Fibroblast of lung (primary cell): ENCODE measurements at regions not wholly inside any gene's neighbourhood (a gene's known extent, or its start where the extent isn't known, plus 50 kb on each side); places are given as distances from the start of the nearest gene placed in this dataset.

ENCODE experiments used
- DNase-seq, 2 donors: peaks; one replicate each; pipeline versions ENCODE4 v3.0.0 to v3.0.0-alpha.2; 2010; ENCODE audit warnings: low read depth in 2 of 2
- H2AFZ ChIP-seq: 2 replicates; pipeline ENCODE4 v1.5.1; 2012; ENCODE audit warnings: low read length, control low read depth, inconsistent platforms
- H3K27ac ChIP-seq: 2 replicates; pipeline ENCODE4 v1.5.1; 2011; ENCODE audit warnings: low read length, control low read depth; ENCODE audit not compliant: insufficient read depth
- H3K27me3 ChIP-seq: 2 replicates; pipeline ENCODE4 v1.5.1; 2011; ENCODE audit warnings: mild to moderate bottlenecking, low read length; ENCODE audit not compliant: control insufficient read depth, insufficient read depth
- H3K36me3 ChIP-seq: 2 replicates; pipeline ENCODE4 v1.5.1; 2011; ENCODE audit warnings: low read length; ENCODE audit not compliant: control insufficient read depth, insufficient read depth
- H3K4me1 ChIP-seq: 2 replicates; pipeline ENCODE4 v1.5.1; 2011; ENCODE audit warnings: low read length; ENCODE audit not compliant: control insufficient read depth, insufficient read depth; ENCODE audit errors: extremely low read depth
- H3K4me2 ChIP-seq: 2 replicates; pipeline ENCODE4 v1.5.1; 2011; ENCODE audit warnings: low read length, control low read depth; ENCODE audit not compliant: insufficient read depth; ENCODE audit errors: extremely low read depth
- H3K4me3 ChIP-seq, 4 experiments: fragments of 200-600 bp in 1 of 4; sonication (generic) in 1 of 4; replicated peaks in 1 of 4; 2 replicates each; pipeline ENCODE4 v1.5.1; 2011 to 2016; ENCODE audit warnings: low read length in 4 of 4, low read depth in 3 of 4, mild to moderate bottlenecking in 3 of 4, control low read depth in 2 of 4, inconsistent platforms in 1 of 4, mixed read lengths in 1 of 4; ENCODE audit not compliant: insufficient read depth in 1 of 4; ENCODE audit errors: control extremely low read depth in 1 of 4
- H3K79me2 ChIP-seq: 2 replicates; pipeline ENCODE4 v1.5.1; 2012; ENCODE audit warnings: mild to moderate bottlenecking, low read length, inconsistent platforms; ENCODE audit not compliant: control insufficient read depth, insufficient read depth
- H3K9ac ChIP-seq: 2 replicates; pipeline ENCODE4 v1.5.1; 2011; ENCODE audit warnings: mild to moderate bottlenecking, low read length, control low read depth; ENCODE audit not compliant: insufficient read depth
- H3K9me3 ChIP-seq: 2 replicates; pipeline ENCODE4 v1.5.1; 2012; ENCODE audit warnings: low read depth, low read length; ENCODE audit not compliant: control insufficient read depth, insufficient read depth
- H4K20me1 ChIP-seq: 2 replicates; pipeline ENCODE4 v1.5.1; 2011; ENCODE audit warnings: low read length; ENCODE audit not compliant: control insufficient read depth, insufficient read depth; ENCODE audit errors: extremely low read depth
- EZH2 ChIP-seq: IDR thresholded peaks from 2 replicates; pipeline ENCODE4 v1.5.1; 2012; ENCODE audit warnings: low read length, control low read depth, mild to moderate bottlenecking; ENCODE audit errors: missing control alignments
- TF ChIP-seq, protein P1 (sequence below), 2 donors: IDR thresholded peaks in 1 of 2; conservative IDR thresholded peaks in 1 of 2; 1 replicate in 1 of 2; 2 replicates in 1 of 2; pipeline ENCODE4 v1.5.1; 2011 to 2012; ENCODE audit warnings: low read length in 2 of 2, control low read depth in 1 of 2, inconsistent platforms in 1 of 2, low read depth in 1 of 2, mild to moderate bottlenecking in 1 of 2

DNA sequence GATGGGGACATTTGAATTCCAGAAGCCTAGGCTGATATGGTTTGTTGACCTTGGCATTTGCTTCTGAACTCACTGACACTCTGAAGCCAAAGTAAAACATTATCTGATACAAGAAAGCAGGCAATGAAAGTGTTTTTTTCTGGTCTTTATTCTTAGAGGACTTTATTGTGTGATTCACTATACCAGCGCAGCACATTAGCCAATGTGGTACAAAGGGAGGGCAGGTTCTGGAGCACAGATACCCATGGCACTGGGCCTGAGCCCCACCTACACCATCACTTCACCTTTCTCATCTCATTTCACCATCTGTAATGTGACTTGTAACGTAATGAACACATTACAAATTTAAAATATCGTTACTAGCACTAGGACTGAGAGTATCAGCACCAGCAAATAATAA is 89.7 kb upstream of the ZNF366 start:
- no peak overlapping the region for H3K4me3 ChIP-seq
- no peak overlapping the region for H2AFZ ChIP-seq
- no peaks in the 10 kb centered on the region for H3K9me3 ChIP-seq
- H3K4me1 ChIP-seq, result peaks cover 33% of the 10 kb centered on the region
- H3K27me3 ChIP-seq, result no peaks in the 10 kb centered on the region
- H3K9ac ChIP-seq, result no peak overlapping the region
- H3K4me2 ChIP-seq, result no peak overlapping the region
- TF ChIP-seq, protein P1, sequence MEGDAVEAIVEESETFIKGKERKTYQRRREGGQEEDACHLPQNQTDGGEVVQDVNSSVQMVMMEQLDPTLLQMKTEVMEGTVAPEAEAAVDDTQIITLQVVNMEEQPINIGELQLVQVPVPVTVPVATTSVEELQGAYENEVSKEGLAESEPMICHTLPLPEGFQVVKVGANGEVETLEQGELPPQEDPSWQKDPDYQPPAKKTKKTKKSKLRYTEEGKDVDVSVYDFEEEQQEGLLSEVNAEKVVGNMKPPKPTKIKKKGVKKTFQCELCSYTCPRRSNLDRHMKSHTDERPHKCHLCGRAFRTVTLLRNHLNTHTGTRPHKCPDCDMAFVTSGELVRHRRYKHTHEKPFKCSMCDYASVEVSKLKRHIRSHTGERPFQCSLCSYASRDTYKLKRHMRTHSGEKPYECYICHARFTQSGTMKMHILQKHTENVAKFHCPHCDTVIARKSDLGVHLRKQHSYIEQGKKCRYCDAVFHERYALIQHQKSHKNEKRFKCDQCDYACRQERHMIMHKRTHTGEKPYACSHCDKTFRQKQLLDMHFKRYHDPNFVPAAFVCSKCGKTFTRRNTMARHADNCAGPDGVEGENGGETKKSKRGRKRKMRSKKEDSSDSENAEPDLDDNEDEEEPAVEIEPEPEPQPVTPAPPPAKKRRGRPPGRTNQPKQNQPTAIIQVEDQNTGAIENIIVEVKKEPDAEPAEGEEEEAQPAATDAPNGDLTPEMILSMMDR (conservative IDR thresholded peaks at IDR 0.05 in 1 of 2, IDR thresholded peaks at IDR 0.05 in 1 of 2; ENCODE audit: low read depth in 1 of 2, low read length in 2 of 2), result no peak
- TF ChIP-seq EZH2, result no peak
- H3K36me3 ChIP-seq, result no peaks in the 10 kb centered on the region
- H3K79me2 ChIP-seq, result no peaks in the 10 kb centered on the region
- DNase-seq, result no peak
- H3K27ac ChIP-seq, result peak overlapping the region; percentile 78
- no peaks in the 10 kb centered on the region for H4K20me1 ChIP-seq

DNA sequence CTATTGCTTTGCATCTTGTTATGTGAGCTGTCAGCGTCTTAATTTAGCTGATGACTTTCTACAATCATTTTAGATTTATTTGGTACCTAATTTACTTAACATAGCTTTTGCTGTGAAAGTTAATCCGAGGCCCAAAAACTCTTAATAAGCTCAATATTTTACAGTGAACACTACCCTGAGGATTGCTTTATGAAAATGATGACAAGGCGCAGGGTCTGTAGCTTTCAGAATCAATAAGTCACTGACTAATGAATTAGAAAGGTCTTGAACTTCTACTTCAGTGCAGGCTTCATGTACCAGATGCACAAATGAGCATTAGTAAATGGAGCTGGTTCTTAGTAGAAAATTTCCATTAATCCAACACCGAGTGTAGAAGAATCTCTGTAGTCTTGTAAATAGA is 81.4 kb upstream of the ZNF366 start:
- Histone ChIP-seq H3K79me2 (no peaks in the 10 kb centered on the region), H3K27me3 (no peaks in the 10 kb centered on the region), H3K9ac (no peak overlapping the region), H3K4me1 (peaks cover 2% of the 10 kb centered on the region), H2AFZ (no peak overlapping the region), H4K20me1 (no peaks in the 10 kb centered on the region), H3K4me3 (no peak overlapping the region), H3K4me2 (no peak overlapping the region), H3K36me3 (no peaks in the 10 kb centered on the region), H3K27ac (no peak overlapping the region), H3K9me3 (no peaks in the 10 kb centered on the region)
- DNase-seq, result no peak
- TF ChIP-seq, protein P1 (conservative IDR thresholded peaks at IDR 0.05 in 1 of 2, IDR thresholded peaks at IDR 0.05 in 1 of 2; ENCODE audit: low read depth in 1 of 2, low read length in 2 of 2), result no peak
- no peak for TF ChIP-seq EZH2

DNA sequence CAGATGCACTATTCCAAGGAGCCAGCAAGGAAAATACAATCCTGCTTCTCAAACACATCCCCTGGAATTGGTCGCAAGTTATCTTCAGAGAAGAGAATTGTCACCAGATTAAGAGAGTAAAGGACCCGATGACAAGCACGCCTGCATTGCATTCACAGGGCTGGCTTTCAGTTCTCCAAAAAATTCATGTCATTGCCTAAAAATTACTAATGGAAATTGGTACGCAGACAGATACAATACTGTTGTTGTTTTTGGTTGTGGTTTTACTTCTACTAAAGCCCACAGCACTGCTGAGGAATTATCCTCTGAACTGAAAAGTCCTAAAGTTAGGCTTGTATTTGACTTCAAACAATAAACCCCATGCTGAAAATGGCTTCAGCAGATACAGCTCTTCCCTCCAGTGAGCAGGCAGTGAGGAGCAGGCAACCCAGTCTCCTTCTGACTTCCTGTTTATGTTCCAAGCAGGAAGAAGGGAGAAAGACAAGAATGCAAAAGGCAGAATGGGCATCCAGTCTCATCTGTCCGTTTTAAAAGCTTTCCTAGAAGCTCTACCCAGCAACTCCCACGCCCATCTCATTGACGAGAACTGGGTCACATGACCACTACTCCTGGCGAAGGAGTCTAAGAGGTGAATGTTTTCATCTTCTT is 80.6 kb upstream of the ZNF366 start:
- no peaks in the 10 kb centered on the region for H3K9me3 ChIP-seq
- no peak for TF ChIP-seq EZH2
- TF ChIP-seq, protein P1 (conservative IDR thresholded peaks at IDR 0.05 in 1 of 2, IDR thresholded peaks at IDR 0.05 in 1 of 2; ENCODE audit: low read depth in 1 of 2, low read length in 2 of 2), result no peak
- no peak for DNase-seq
- H3K27ac ChIP-seq, result no peak overlapping the region
- no peaks in the 10 kb centered on the region for H3K36me3 ChIP-seq
- no peaks in the 10 kb centered on the region for H3K27me3 ChIP-seq
- peaks cover 2% of the 10 kb centered on the region for H3K4me1 ChIP-seq
- H3K4me2 ChIP-seq, result no peak overlapping the region
- H3K9ac ChIP-seq, result no peak overlapping the region
- H3K4me3 ChIP-seq, result no peak overlapping the region
- H3K79me2 ChIP-seq, result no peaks in the 10 kb centered on the region
- no peaks in the 10 kb centered on the region for H4K20me1 ChIP-seq
- peak overlapping the region; percentile 85 for H2AFZ ChIP-seq
